ENCODE measurements at regions not wholly inside any gene's neighbourhood (a gene's known extent, or its start where the extent isn't known, plus 50 kb on each side); places are given as distances from the start of the nearest gene placed in this dataset.

DNA sequence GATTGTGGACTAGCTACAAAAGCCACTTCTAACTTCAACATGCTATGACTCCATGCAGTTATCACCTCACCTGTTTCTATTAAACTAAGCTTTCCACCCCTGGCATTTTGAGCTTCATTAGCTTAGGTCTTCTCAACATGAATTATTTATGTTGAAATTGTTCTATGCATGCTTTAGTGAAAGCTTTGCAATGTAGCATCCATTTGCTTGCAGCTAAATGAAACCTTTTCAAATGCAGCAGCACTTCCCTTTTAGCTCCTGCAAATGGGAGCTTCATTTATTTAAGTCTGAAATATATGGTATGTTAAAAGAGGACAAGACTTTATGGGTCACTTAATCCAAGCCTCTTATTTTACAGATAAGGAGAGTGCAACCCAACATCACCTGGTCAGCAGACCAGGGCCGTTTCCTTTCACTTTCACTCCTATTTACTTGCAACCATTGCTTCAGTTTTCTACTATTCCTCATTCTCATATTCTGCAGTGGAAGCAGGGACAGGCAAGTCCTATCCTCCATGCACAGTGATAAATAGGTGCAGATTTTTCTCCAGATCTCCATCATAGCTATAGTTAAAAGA lies 56.4 kb upstream of the SAMSN1 start:
- no peak for DNase-seq

DNA sequence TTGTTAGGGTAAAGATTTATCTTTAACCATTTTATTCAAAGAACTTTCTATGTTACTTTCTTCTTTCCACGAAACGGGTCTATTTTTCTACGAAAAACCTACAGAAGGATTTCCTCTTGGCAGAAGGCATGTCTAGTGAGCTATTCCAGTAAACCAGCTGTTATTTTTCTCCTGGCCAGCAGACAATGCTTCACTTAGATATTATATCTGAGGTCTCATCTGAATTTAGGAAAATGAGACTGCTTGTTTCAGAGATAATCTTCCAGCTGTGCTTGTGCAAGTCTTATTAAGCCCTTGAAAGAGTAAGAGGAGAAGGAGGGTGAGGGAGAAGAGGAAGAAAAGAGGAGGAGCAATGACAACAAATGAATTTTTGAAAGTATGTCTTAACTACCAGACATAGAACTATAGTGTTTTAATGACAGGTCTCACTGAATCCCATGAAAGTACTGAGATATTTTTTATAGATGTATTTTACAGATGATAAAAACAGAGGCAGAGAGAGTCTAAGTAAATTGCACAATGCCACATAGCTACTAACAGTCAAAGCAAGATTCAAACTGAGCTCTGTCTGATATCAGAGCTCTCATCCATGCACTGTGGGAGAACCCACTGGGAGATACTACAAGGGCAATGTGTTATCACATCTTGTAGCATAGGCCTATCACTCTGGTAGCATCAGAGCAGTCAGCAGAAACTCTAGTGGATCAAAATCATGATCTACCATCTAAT lies 54.6 kb upstream of the SAMSN1 start:
- no peak for DNase-seq

DNA sequence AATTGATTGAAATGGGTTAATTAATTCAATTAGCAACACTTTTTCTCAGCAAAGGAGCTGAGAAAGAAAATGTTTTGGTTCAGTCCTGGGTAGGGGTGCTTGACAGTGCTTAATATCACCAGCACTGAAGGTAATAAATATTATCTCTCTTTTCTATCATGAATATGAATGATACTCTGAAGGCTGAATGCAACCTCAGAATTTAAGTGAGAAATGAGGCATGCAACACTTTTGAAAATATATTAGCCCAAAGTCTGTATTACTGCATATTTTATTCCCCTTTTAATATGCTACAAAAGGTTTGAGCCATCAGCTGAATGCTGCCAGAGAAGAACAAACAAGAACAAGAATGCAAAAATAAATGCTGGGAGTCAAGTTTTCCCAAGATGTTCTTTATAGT lies 52.0 kb upstream of the SAMSN1 start:
- no peak for DNase-seq

Measured in COR-L47 (cell line).